ENCODE measurements at regions not wholly inside any gene's neighbourhood (a gene's known extent, or its start where the extent isn't known, plus 50 kb on each side); places are given as distances from the start of the nearest gene placed in this dataset.
"Not testable (repeated sequence)": the region's sequence is repeated elsewhere in the genome, so short reads cannot be mapped to it uniquely, and the experiment has no call there.

- H3K4me1 Mint-ChIP-seq; H3K27ac Mint-ChIP-seq; H3K9me3 Mint-ChIP-seq; ATAC-seq (replicated peaks); H3K4me3 Mint-ChIP-seq; H3K27me3 Mint-ChIP-seq; H3K36me3 Mint-ChIP-seq (ENCODE audit: low read depth): not testable (repeated sequence)
Measured at GRCh38 chrX:53757181-53757580, 70.7 kb upstream of the HUWE1 start.

DNA sequence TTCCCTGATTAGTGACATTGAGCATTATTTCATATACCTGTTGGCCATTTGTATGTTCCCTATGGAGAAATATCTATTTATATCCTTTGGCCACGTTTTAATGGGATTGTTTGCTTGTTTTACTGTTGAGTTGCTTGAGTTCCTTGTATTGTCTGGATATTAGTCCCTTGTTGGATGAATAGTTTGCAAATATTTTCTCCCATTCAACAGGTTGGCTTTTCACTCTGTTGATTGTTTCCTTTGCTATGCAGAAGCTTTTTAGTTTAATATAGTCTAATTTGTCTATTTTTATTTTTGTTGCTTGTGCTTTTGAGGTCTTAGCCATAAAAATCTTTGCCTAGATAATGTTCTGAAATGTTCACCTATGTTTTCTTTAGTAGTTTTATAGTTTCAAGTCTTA lies 60.2 kb upstream of the HUWE1 start:
- no peaks in the 10 kb centered on the region for H3K36me3 Mint-ChIP-seq (ENCODE audit: low read depth)
- ATAC-seq (replicated peaks) = no peak
- no peaks in the 10 kb centered on the region for H3K4me1 Mint-ChIP-seq
- H3K27ac Mint-ChIP-seq = no peak overlapping the region
- no peaks in the 10 kb centered on the region for H3K9me3 Mint-ChIP-seq
- no peaks in the 10 kb centered on the region for H3K27me3 Mint-ChIP-seq
- no peak overlapping the region for H3K4me3 Mint-ChIP-seq

DNA sequence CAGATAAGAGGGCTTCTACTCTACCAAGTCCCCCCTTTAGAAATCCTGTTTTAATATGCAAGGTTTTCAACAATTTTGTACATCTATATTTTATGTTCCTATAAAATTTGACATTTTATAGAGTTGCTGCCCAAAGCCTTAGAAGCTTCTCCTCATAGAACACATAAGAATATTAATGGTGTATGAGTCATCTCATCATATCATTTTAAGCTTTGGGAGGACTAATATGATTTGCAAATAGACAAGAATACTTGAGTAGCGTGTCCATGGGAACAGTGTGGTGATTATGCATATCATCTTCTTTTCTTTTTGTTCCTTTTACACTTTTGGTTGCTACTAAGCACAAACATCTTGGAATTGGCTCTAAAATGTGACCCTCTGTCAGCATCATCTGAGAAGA lies 56.7 kb upstream of the HUWE1 start:
- ATAC-seq (replicated peaks) = no peak
- Mint-ChIP-seq H3K27me3 (no peaks in the 10 kb centered on the region), H3K4me1 (peaks cover 8% of the 10 kb centered on the region), H3K36me3 (ENCODE audit: low read depth) (peaks cover 4% of the 10 kb centered on the region), H3K4me3 (no peak overlapping the region), H3K27ac (no peak overlapping the region), H3K9me3 (no peaks in the 10 kb centered on the region)

DNA sequence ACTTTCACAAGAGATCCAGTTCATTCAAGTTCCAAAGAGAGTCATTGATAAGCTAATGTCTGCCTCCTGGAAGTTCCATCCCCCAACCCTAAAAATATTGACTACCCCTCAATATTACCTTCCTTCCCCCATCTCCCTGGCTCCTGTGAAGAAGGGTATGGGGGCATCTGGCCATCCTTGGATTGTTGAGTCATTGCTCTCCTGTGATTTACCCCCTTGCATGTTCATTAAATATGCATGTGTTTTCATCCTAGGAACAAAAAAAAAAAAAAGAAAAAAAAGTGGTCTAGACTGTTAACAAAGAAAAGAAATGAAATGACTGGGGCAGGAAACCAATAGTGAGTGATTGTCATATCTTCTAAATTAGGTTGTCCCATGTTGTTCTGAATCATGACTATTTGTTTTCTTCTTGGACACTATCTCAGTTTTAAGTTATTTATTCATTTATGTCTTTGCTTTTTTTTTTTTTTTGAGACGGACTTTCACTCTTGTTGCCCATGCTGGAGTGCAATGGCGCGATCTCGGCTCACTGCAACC lies 51.9 kb upstream of the HUWE1 start:
- Mint-ChIP-seq H3K36me3 (ENCODE audit: low read depth) (peaks cover 29% of the 10 kb centered on the region), H3K9me3 (peaks cover 7% of the 10 kb centered on the region), H3K27ac (peak overlapping the region; percentile 96), H3K4me1 (peaks cover 21% of the 10 kb centered on the region), H3K4me3 (peak overlapping the region; percentile 68), H3K27me3 (no peaks in the 10 kb centered on the region)
- ATAC-seq (replicated peaks) = peak; percentile 79

Measured in activated T-helper 17 cell treated with anti-CD3 and anti-CD28 coated beads, Interleukin-2, amount 50 U/mL, for 72 hours (primary cell).